Neuron (in vitro differentiated cells): ENCODE measurements at regions not wholly inside any gene's neighbourhood (a gene's known extent, or its start where the extent isn't known, plus 50 kb on each side); places are given as distances from the start of the nearest gene placed in this dataset.

Experiments
- H2AFZ ChIP-seq: one replicate; pipeline ENCODE4 v1.6.1; 2013; ENCODE audit warnings: low read depth, mild to moderate bottlenecking, inconsistent platforms, low read length, moderate library complexity
- H3K27me3 ChIP-seq: one replicate; pipeline ENCODE4 v1.6.1; 2013; ENCODE audit warnings: low read length; ENCODE audit not compliant: insufficient read depth
- H3K36me3 ChIP-seq: one replicate; pipeline ENCODE4 v1.6.1; 2013; ENCODE audit warnings: low read length; ENCODE audit not compliant: insufficient read depth
- H3K4me1 ChIP-seq: one replicate; pipeline ENCODE4 v1.6.1; 2013; ENCODE audit warnings: low read length; ENCODE audit not compliant: insufficient read depth
- H3K4me3 ChIP-seq: 2 replicates; pipeline ENCODE4 v1.5.1; 2013; ENCODE audit warnings: mild to moderate bottlenecking, low read length, moderate library complexity
- H3K9me3 ChIP-seq: one replicate; pipeline ENCODE4 v1.6.1; 2013; ENCODE audit warnings: low read length

GRCh38 chr18:67367540-67367939 is 149.0 kb downstream of the DSEL start:
- H3K4me3 ChIP-seq = no peak overlapping the region
- H3K4me1 ChIP-seq = no peaks in the 10 kb centered on the region
- H3K27me3 ChIP-seq = no peaks in the 10 kb centered on the region
- no peaks in the 10 kb centered on the region for H3K9me3 ChIP-seq
- no peak overlapping the region for H2AFZ ChIP-seq
- H3K36me3 ChIP-seq = no peaks in the 10 kb centered on the region

- no peak overlapping the region for H2AFZ ChIP-seq
- H3K36me3 ChIP-seq = no peaks in the 10 kb centered on the region
- peaks cover 4% of the 10 kb centered on the region for H3K4me1 ChIP-seq
- no peaks in the 10 kb centered on the region for H3K27me3 ChIP-seq
- no peaks in the 10 kb centered on the region for H3K9me3 ChIP-seq
- no peak overlapping the region for H3K4me3 ChIP-seq
Observed at GRCh38 chr18:67363694-67364093, 152.8 kb downstream of the DSEL start.

GRCh38 chr18:67362906-67363305 is 153.6 kb downstream of the DSEL start:
- Histone ChIP-seq H3K4me1 (peaks cover 4% of the 10 kb centered on the region), H3K27me3 (no peaks in the 10 kb centered on the region), H3K4me3 (no peak overlapping the region), H2AFZ (no peak overlapping the region), H3K36me3 (no peaks in the 10 kb centered on the region), H3K9me3 (no peaks in the 10 kb centered on the region)

DNA sequence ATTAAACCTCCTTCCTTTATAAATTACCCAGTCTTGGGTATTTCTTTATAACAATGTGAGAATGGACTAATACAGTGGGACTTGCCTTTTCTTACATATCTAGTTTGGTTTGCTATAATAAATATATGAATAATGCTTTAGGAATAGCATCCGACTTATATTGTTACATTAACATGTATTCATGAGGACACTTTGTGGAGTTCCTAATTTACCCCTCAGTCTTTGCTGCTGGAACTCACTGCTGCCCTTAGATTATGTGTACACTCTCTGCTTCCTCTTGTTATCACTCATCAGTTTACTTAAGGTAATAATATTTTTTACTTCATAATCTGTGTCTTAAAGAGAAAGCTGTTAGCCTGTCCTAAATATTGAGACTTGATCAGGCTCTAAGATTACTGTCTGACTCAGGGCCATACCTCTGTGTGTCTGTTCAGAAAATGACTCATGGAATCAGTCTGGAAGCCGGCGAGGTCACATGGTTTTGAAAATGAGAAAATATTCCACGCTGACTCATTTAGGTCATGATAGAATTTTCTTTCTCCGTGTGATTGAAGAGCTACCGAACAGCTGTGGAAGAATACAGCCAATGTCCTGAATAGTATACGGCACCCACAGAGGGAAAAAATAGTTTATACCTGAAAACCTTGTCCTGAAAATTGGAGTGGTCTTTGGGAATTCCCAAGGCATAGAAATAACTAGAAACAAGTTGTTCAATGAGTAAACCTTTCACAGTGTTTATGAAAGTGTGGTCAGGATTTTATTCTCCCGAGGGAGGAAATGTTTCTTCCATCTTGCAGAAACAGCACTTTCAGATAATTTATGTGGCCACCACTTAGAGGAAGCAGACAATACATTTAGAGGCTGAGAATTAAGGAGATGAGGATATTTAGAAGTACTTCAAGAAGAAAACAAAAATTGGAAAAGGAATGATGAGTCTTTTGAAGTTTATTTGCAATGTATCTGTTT is 156.4 kb downstream of the DSEL start:
- Histone ChIP-seq H3K27me3 (no peaks in the 10 kb centered on the region), H3K4me1 (peaks cover 4% of the 10 kb centered on the region), H2AFZ (peak overlapping the region; percentile 36), H3K36me3 (no peaks in the 10 kb centered on the region), H3K9me3 (no peaks in the 10 kb centered on the region), H3K4me3 (no peak overlapping the region)

DNA sequence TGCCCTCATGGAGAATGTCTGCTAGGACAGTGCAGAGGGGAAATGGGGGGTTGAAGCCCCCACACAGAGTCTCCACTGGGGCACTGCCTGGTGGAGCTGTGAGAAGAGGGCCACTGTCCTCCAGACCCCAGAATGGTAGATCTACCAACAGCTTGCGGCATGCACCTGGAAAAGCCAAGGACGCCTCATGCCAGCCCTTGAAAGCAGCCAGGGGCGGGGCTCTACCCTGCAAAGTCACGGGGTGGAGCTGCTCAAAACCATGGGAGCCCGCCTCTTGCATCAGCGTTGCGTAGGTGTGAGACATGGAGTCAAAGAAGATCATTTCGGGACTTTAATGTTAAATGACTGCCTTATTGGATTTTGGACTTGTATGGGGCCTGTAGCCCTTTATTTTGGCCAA is 157.6 kb downstream of the DSEL start:
- peaks cover 4% of the 10 kb centered on the region for H3K4me1 ChIP-seq
- no peak overlapping the region for H2AFZ ChIP-seq
- no peaks in the 10 kb centered on the region for H3K27me3 ChIP-seq
- no peaks in the 10 kb centered on the region for H3K9me3 ChIP-seq
- H3K4me3 ChIP-seq = no peak overlapping the region
- no peaks in the 10 kb centered on the region for H3K36me3 ChIP-seq

DNA sequence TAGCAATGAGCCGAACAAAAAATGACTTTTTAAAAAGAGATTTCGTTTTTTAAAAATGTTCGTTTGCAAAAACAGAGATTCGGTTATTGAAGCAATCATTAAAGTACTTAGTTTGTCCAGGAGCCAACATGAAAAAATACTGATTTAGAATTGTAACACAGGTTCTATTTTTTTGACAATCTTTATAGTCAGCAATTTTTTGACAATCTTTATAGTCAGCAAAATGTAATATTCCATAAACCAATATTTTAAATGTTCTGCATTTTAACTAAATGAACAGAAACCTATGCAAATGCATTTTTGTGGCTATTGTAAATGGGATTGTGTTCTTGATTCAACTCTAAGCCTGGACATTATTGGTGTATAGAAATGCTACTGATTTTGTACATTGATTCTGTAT is 161.8 kb downstream of the DSEL start:
- H3K9me3 ChIP-seq = no peaks in the 10 kb centered on the region
- H3K4me1 ChIP-seq = no peaks in the 10 kb centered on the region
- H3K4me3 ChIP-seq = no peak overlapping the region
- H2AFZ ChIP-seq = no peak overlapping the region
- no peaks in the 10 kb centered on the region for H3K27me3 ChIP-seq
- no peaks in the 10 kb centered on the region for H3K36me3 ChIP-seq

GRCh38 chr18:67354091-67354490 is 162.4 kb downstream of the DSEL start:
- H3K27me3 ChIP-seq = no peaks in the 10 kb centered on the region
- H3K4me3 ChIP-seq = no peak overlapping the region
- H3K9me3 ChIP-seq = no peaks in the 10 kb centered on the region
- H3K36me3 ChIP-seq = no peaks in the 10 kb centered on the region
- H3K4me1 ChIP-seq = no peaks in the 10 kb centered on the region
- H2AFZ ChIP-seq = no peak overlapping the region

- no peak overlapping the region for H2AFZ ChIP-seq
- no peaks in the 10 kb centered on the region for H3K36me3 ChIP-seq
- no peaks in the 10 kb centered on the region for H3K9me3 ChIP-seq
- H3K27me3 ChIP-seq = no peaks in the 10 kb centered on the region
- no peaks in the 10 kb centered on the region for H3K4me1 ChIP-seq
- no peak overlapping the region for H3K4me3 ChIP-seq
Observed at GRCh38 chr18:67347438-67347837, 169.1 kb downstream of the DSEL start.

- Histone ChIP-seq H3K27me3 (no peaks in the 10 kb centered on the region), H3K36me3 (no peaks in the 10 kb centered on the region), H3K4me3 (no peak overlapping the region), H3K9me3 (no peaks in the 10 kb centered on the region), H2AFZ (no peak overlapping the region), H3K4me1 (no peaks in the 10 kb centered on the region)
Observed at GRCh38 chr18:67342159-67342558, 174.4 kb downstream of the DSEL start.

DNA sequence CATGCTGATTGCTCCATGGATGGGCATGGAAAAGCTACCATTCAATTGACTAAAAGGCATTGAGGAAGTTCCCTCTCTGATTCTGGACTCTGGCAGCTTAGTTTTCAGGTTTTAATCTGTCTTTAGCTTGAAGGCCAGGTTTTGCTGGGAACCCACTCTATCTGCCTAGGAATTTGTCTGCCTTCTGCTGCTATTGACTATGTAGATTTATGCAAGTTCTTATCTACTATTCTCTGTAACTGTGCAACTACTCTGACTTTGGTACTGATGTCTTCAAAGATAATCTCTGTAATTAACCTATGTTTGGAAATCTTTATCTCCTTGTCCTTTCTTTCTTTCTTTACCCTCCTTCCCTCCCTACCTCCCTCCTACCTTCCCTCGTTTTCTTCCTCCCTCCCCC is 178.8 kb downstream of the DSEL start:
- Histone ChIP-seq H3K4me3 (no peak overlapping the region), H2AFZ (no peak overlapping the region), H3K27me3 (no peaks in the 10 kb centered on the region), H3K36me3 (no peaks in the 10 kb centered on the region), H3K9me3 (no peaks in the 10 kb centered on the region), H3K4me1 (peaks cover 2% of the 10 kb centered on the region)

DNA sequence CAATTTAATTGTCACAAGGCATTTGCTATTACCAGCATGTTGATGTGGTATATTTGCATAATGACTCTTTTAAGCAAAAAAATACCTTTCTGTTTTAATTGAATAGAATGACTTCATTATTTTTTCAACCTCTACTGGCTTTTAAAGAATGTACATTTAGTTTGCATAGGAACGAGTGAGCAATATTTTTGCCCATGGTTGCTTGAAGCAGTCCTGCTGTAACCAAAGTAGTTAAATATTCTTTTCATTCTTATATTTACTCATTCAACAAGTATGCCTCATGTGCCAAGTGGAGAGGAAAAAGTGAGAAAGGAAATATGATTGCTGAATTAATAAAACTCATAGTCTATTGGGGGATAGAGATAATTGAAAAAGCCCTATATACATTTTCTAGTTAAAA is 184.7 kb downstream of the DSEL start:
- no peak overlapping the region for H2AFZ ChIP-seq

DNA sequence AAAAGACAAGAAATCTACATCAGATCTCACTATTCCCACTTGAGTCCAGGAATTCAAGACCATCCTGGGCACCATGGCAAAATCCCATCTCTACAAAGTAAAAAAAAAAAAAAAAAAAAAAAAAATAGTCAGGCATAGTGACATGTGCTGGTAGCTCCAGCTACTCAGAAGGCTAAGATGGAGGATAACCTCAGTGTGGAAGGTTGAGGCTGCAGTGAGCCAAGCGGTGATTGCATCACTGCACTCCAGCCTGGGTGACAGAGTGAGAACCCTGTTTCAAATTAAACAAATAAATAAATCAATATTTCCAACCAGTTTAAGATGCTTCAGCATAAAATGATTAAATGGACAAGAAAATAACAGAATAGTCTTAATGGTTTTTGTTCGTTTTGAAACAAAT is 197.4 kb downstream of the DSEL start:
- Histone ChIP-seq H3K4me3 (no peak overlapping the region), H2AFZ (no peak overlapping the region), H3K4me1 (no peaks in the 10 kb centered on the region), H3K9me3 (no peaks in the 10 kb centered on the region), H3K27me3 (no peaks in the 10 kb centered on the region), H3K36me3 (no peaks in the 10 kb centered on the region)

More for the DNA sequence above, 184.7 kb downstream of the DSEL start:
- Histone ChIP-seq H3K4me3 (no peak overlapping the region), H3K27me3 (no peaks in the 10 kb centered on the region), H3K4me1 (peaks cover 2% of the 10 kb centered on the region), H3K36me3 (no peaks in the 10 kb centered on the region), H3K9me3 (no peaks in the 10 kb centered on the region)

GRCh38 chr18:67318651-67319050 is 197.9 kb downstream of the DSEL start:
- H2AFZ ChIP-seq = no peak overlapping the region
- no peaks in the 10 kb centered on the region for H3K27me3 ChIP-seq
- no peaks in the 10 kb centered on the region for H3K9me3 ChIP-seq
- no peaks in the 10 kb centered on the region for H3K36me3 ChIP-seq
- no peak overlapping the region for H3K4me3 ChIP-seq
- H3K4me1 ChIP-seq = no peaks in the 10 kb centered on the region

DNA sequence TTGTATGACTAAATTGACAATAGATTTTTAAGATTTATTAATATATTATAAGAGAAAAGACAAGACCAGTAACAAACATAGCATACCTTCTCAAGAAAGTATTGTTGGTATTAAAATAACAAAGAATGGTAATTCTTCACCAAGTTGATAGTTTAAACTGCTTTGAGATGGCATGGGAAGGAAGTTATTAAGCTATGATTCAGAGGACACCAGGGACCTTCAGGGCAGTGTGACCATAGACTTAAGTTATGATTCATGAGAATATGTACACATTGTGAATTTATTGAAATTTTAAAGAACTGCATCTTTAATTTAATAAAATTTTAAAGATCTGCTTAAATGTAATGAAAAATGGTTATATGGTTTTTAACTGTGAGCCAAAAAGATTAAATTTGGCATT is 205.7 kb downstream of the DSEL start:
- no peaks in the 10 kb centered on the region for H3K27me3 ChIP-seq
- H3K4me1 ChIP-seq = no peaks in the 10 kb centered on the region
- H3K4me3 ChIP-seq = no peak overlapping the region
- H3K9me3 ChIP-seq = no peaks in the 10 kb centered on the region
- H2AFZ ChIP-seq = no peak overlapping the region
- no peaks in the 10 kb centered on the region for H3K36me3 ChIP-seq
